ENCODE measurements at regions not wholly inside any gene's neighbourhood (a gene's known extent, or its start where the extent isn't known, plus 50 kb on each side); places are given as distances from the start of the nearest gene placed in this dataset.

GRCh38 chrX:95629737-95630136 lies 1054.9 kb upstream of the DIAPH2 start:
- peaks cover 0 to 3% (median 0%) of the 10 kb centered on the region in 5 experiments for H3K9me3 ChIP-seq (ENCODE audit: control extremely low read depth in 1 of 5, control insufficient read depth in 4 of 5, insufficient read depth in 2 of 5, low read depth in 1 of 5, low read length in 4 of 5)
- ChIA-PET POLR2A (no interaction called here), CTCF (no interaction called here)
- H3K27ac ChIP-seq (ENCODE audit: insufficient read depth in 1 of 2, low read depth in 1 of 2, low read length in 2 of 2, poor library complexity in 1 of 2, severe bottlenecking in 2 of 2), result no peak overlapping the region
- H3K36me3 ChIP-seq (ENCODE audit: control insufficient read depth in 4 of 4, insufficient read depth in 4 of 4, low read length in 3 of 4), result no peaks in the 10 kb centered on the region
- no peaks in the 10 kb centered on the region for H3K27me3 ChIP-seq (replicated peaks in 2 of 5; ENCODE audit: control insufficient read depth in 4 of 5, insufficient read depth in 5 of 5, low read length in 4 of 5)
- no peak for DNase-seq
- no peaks in the 10 kb centered on the region for H3K4me1 ChIP-seq (ENCODE audit: control extremely low read depth in 1 of 4, control insufficient read depth in 4 of 4, insufficient read depth in 4 of 4, low read length in 3 of 4)
- 92% methylated on average over 2 of the region's 2 CpGs for WGBS (ENCODE audit: insufficient coverage)
- no peak overlapping the region for H3K4me3 ChIP-seq (ENCODE audit: control insufficient read depth in 1 of 7, extremely low read depth in 1 of 7, insufficient read depth in 4 of 7, low read depth in 2 of 7, low read length in 6 of 7)

GRCh38 chrX:95640226-95640625 lies 1044.4 kb upstream of the DIAPH2 start:
- POLR2A ChIA-PET, result no interaction called here
- CTCF ChIA-PET, result no interaction called here
- H3K9me3 ChIP-seq (ENCODE audit: control extremely low read depth in 1 of 5, control insufficient read depth in 4 of 5, insufficient read depth in 2 of 5, low read depth in 1 of 5, low read length in 4 of 5), result no peaks in the 10 kb centered on the region
- H3K4me1 ChIP-seq (ENCODE audit: control extremely low read depth in 1 of 4, control insufficient read depth in 4 of 4, insufficient read depth in 4 of 4, low read length in 3 of 4), result no peaks in the 10 kb centered on the region
- H3K4me3 ChIP-seq (ENCODE audit: control insufficient read depth in 1 of 7, extremely low read depth in 1 of 7, insufficient read depth in 4 of 7, low read depth in 2 of 7, low read length in 6 of 7), result no peak overlapping the region
- WGBS (ENCODE audit: insufficient coverage), result 92% methylated on average over 1 of the region's 2 CpGs
- no peak overlapping the region for H3K27ac ChIP-seq (ENCODE audit: insufficient read depth in 1 of 2, low read depth in 1 of 2, low read length in 2 of 2, poor library complexity in 1 of 2, severe bottlenecking in 2 of 2)
- H3K27me3 ChIP-seq (replicated peaks in 2 of 5; ENCODE audit: control insufficient read depth in 4 of 5, insufficient read depth in 5 of 5, low read length in 4 of 5), result no peaks in the 10 kb centered on the region
- DNase-seq, result no peak
- no peaks in the 10 kb centered on the region for H3K36me3 ChIP-seq (ENCODE audit: control insufficient read depth in 4 of 4, insufficient read depth in 4 of 4, low read length in 3 of 4)

- POLR2A ChIA-PET, result no interaction called here
- Histone ChIP-seq H3K36me3 (ENCODE audit: control insufficient read depth in 4 of 4, insufficient read depth in 4 of 4, low read length in 3 of 4) (no peaks in the 10 kb centered on the region), H3K27me3 (replicated peaks in 2 of 5; ENCODE audit: control insufficient read depth in 4 of 5, insufficient read depth in 5 of 5, low read length in 4 of 5) (no peaks in the 10 kb centered on the region), H3K4me1 (ENCODE audit: control extremely low read depth in 1 of 4, control insufficient read depth in 4 of 4, insufficient read depth in 4 of 4, low read length in 3 of 4) (no peaks in the 10 kb centered on the region), H3K27ac (ENCODE audit: insufficient read depth in 1 of 2, low read depth in 1 of 2, low read length in 2 of 2, poor library complexity in 1 of 2, severe bottlenecking in 2 of 2) (no peak overlapping the region), H3K9me3 (ENCODE audit: control extremely low read depth in 1 of 5, control insufficient read depth in 4 of 5, insufficient read depth in 2 of 5, low read depth in 1 of 5, low read length in 4 of 5) (no peaks in the 10 kb centered on the region), H3K4me3 (ENCODE audit: control insufficient read depth in 1 of 7, extremely low read depth in 1 of 7, insufficient read depth in 4 of 7, low read depth in 2 of 7, low read length in 6 of 7) (no peak overlapping the region)
- no peak for DNase-seq
- CTCF ChIA-PET, result no interaction called here
Measured at GRCh38 chrX:95645738-95646137, 1038.9 kb upstream of the DIAPH2 start.

GRCh38 chrX:95662200-95662599 lies 1022.4 kb upstream of the DIAPH2 start:
- ChIA-PET CTCF (no interaction called here), POLR2A (no interaction called here)
- no peaks in the 10 kb centered on the region for H3K9me3 ChIP-seq (ENCODE audit: control extremely low read depth in 1 of 5, control insufficient read depth in 4 of 5, insufficient read depth in 2 of 5, low read depth in 1 of 5, low read length in 4 of 5)
- peaks cover 0 to 2% (median 0%) of the 10 kb centered on the region in 5 experiments for H3K27me3 ChIP-seq (replicated peaks in 2 of 5; ENCODE audit: control insufficient read depth in 4 of 5, insufficient read depth in 5 of 5, low read length in 4 of 5)
- no peak overlapping the region for H3K27ac ChIP-seq (ENCODE audit: insufficient read depth in 1 of 2, low read depth in 1 of 2, low read length in 2 of 2, poor library complexity in 1 of 2, severe bottlenecking in 2 of 2)
- no peaks in the 10 kb centered on the region for H3K36me3 ChIP-seq (ENCODE audit: control insufficient read depth in 4 of 4, insufficient read depth in 4 of 4, low read length in 3 of 4)
- WGBS (ENCODE audit: insufficient coverage), result 67% methylated on average over 1 of the region's 1 CpG
- no peak overlapping the region for H3K4me3 ChIP-seq (ENCODE audit: control insufficient read depth in 1 of 7, extremely low read depth in 1 of 7, insufficient read depth in 4 of 7, low read depth in 2 of 7, low read length in 6 of 7)
- H3K4me1 ChIP-seq (ENCODE audit: control extremely low read depth in 1 of 4, control insufficient read depth in 4 of 4, insufficient read depth in 4 of 4, low read length in 3 of 4), result no peaks in the 10 kb centered on the region
- DNase-seq, result no peak

GRCh38 chrX:95666056-95666455 lies 1018.6 kb upstream of the DIAPH2 start:
- ChIA-PET CTCF (no interaction called here), POLR2A (no interaction called here)
- Histone ChIP-seq H3K4me1 (ENCODE audit: control extremely low read depth in 1 of 4, control insufficient read depth in 4 of 4, insufficient read depth in 4 of 4, low read length in 3 of 4) (no peaks in the 10 kb centered on the region), H3K4me3 (ENCODE audit: control insufficient read depth in 1 of 7, extremely low read depth in 1 of 7, insufficient read depth in 4 of 7, low read depth in 2 of 7, low read length in 6 of 7) (no peak overlapping the region), H3K27me3 (replicated peaks in 2 of 5; ENCODE audit: control insufficient read depth in 4 of 5, insufficient read depth in 5 of 5, low read length in 4 of 5) (no peaks in the 10 kb centered on the region), H3K36me3 (ENCODE audit: control insufficient read depth in 4 of 4, insufficient read depth in 4 of 4, low read length in 3 of 4) (no peaks in the 10 kb centered on the region), H3K9me3 (ENCODE audit: control extremely low read depth in 1 of 5, control insufficient read depth in 4 of 5, insufficient read depth in 2 of 5, low read depth in 1 of 5, low read length in 4 of 5) (no peaks in the 10 kb centered on the region), H3K27ac (ENCODE audit: insufficient read depth in 1 of 2, low read depth in 1 of 2, low read length in 2 of 2, poor library complexity in 1 of 2, severe bottlenecking in 2 of 2) (no peak overlapping the region)
- no peak for DNase-seq
- 100% methylated on average over 1 of the region's 2 CpGs for WGBS (ENCODE audit: insufficient coverage)

- H3K9me3 ChIP-seq (ENCODE audit: control extremely low read depth in 1 of 5, control insufficient read depth in 4 of 5, insufficient read depth in 2 of 5, low read depth in 1 of 5, low read length in 4 of 5), result no peaks in the 10 kb centered on the region
- H3K27ac ChIP-seq (ENCODE audit: insufficient read depth in 1 of 2, low read depth in 1 of 2, low read length in 2 of 2, poor library complexity in 1 of 2, severe bottlenecking in 2 of 2), result no peak overlapping the region
- POLR2A ChIA-PET, result no interaction called here
- no peaks in the 10 kb centered on the region for H3K27me3 ChIP-seq (replicated peaks in 2 of 5; ENCODE audit: control insufficient read depth in 4 of 5, insufficient read depth in 5 of 5, low read length in 4 of 5)
- CTCF ChIA-PET, result no interaction called here
- H3K4me3 ChIP-seq (ENCODE audit: control insufficient read depth in 1 of 7, extremely low read depth in 1 of 7, insufficient read depth in 4 of 7, low read depth in 2 of 7, low read length in 6 of 7), result no peak overlapping the region
- no peaks in the 10 kb centered on the region for H3K36me3 ChIP-seq (ENCODE audit: control insufficient read depth in 4 of 4, insufficient read depth in 4 of 4, low read length in 3 of 4)
- no peak for DNase-seq
- WGBS (ENCODE audit: insufficient coverage), result no CpG with 5 or more reads among the region's 2 CpGs
- H3K4me1 ChIP-seq (ENCODE audit: control extremely low read depth in 1 of 4, control insufficient read depth in 4 of 4, insufficient read depth in 4 of 4, low read length in 3 of 4), result no peaks in the 10 kb centered on the region
Measured at GRCh38 chrX:95675011-95675410, 1009.6 kb upstream of the DIAPH2 start.

- H3K9me3 ChIP-seq (ENCODE audit: control extremely low read depth in 1 of 5, control insufficient read depth in 4 of 5, insufficient read depth in 2 of 5, low read depth in 1 of 5, low read length in 4 of 5), result no peaks in the 10 kb centered on the region
- ChIA-PET CTCF (no interaction called here), POLR2A (no interaction called here)
- no peaks in the 10 kb centered on the region for H3K27me3 ChIP-seq (replicated peaks in 2 of 5; ENCODE audit: control insufficient read depth in 4 of 5, insufficient read depth in 5 of 5, low read length in 4 of 5)
- no peaks in the 10 kb centered on the region for H3K4me1 ChIP-seq (ENCODE audit: control extremely low read depth in 1 of 4, control insufficient read depth in 4 of 4, insufficient read depth in 4 of 4, low read length in 3 of 4)
- no peak overlapping the region for H3K27ac ChIP-seq (ENCODE audit: insufficient read depth in 1 of 2, low read depth in 1 of 2, low read length in 2 of 2, poor library complexity in 1 of 2, severe bottlenecking in 2 of 2)
- WGBS (ENCODE audit: insufficient coverage), result 71% methylated on average over 3 of the region's 3 CpGs
- H3K36me3 ChIP-seq (ENCODE audit: control insufficient read depth in 4 of 4, insufficient read depth in 4 of 4, low read length in 3 of 4), result no peaks in the 10 kb centered on the region
- no peak for DNase-seq
- H3K4me3 ChIP-seq (ENCODE audit: control insufficient read depth in 1 of 7, extremely low read depth in 1 of 7, insufficient read depth in 4 of 7, low read depth in 2 of 7, low read length in 6 of 7), result no peak overlapping the region
Measured at GRCh38 chrX:95675794-95676193, 1008.8 kb upstream of the DIAPH2 start.

GRCh38 chrX:95678679-95679078 lies 1006.0 kb upstream of the DIAPH2 start:
- no peak for DNase-seq
- CTCF ChIA-PET, result no interaction called here
- no peaks in the 10 kb centered on the region for H3K9me3 ChIP-seq (ENCODE audit: control extremely low read depth in 1 of 5, control insufficient read depth in 4 of 5, insufficient read depth in 2 of 5, low read depth in 1 of 5, low read length in 4 of 5)
- H3K27ac ChIP-seq (ENCODE audit: insufficient read depth in 1 of 2, low read depth in 1 of 2, low read length in 2 of 2, poor library complexity in 1 of 2, severe bottlenecking in 2 of 2), result no peak overlapping the region
- WGBS (ENCODE audit: insufficient coverage), result no CpG with 5 or more reads among the region's 4 CpGs
- H3K36me3 ChIP-seq (ENCODE audit: control insufficient read depth in 4 of 4, insufficient read depth in 4 of 4, low read length in 3 of 4), result no peaks in the 10 kb centered on the region
- no peak overlapping the region for H3K4me3 ChIP-seq (ENCODE audit: control insufficient read depth in 1 of 7, extremely low read depth in 1 of 7, insufficient read depth in 4 of 7, low read depth in 2 of 7, low read length in 6 of 7)
- no peaks in the 10 kb centered on the region for H3K4me1 ChIP-seq (ENCODE audit: control extremely low read depth in 1 of 4, control insufficient read depth in 4 of 4, insufficient read depth in 4 of 4, low read length in 3 of 4)
- POLR2A ChIA-PET, result no interaction called here
- no peaks in the 10 kb centered on the region for H3K27me3 ChIP-seq (replicated peaks in 2 of 5; ENCODE audit: control insufficient read depth in 4 of 5, insufficient read depth in 5 of 5, low read length in 4 of 5)

Measured in common myeloid progenitor, CD34-positive (primary cell).